Stimulated activated naive CD8-positive, alpha-beta T cell treated with anti-CD3 and anti-CD28 coated beads, Interleukin-15, amount 100 ng/mL, for 72 hours (primary cell): ENCODE measurements at regions not wholly inside any gene's neighbourhood (a gene's known extent, or its start where the extent isn't known, plus 50 kb on each side); places are given as distances from the start of the nearest gene placed in this dataset.
"Not testable (repeated sequence)": the region's sequence is repeated elsewhere in the genome, so short reads cannot be mapped to it uniquely, and the experiment has no call there.

Experiments
- ATAC-seq: fragments of 150-1000 bp; cut with Tn5 transposase; 2 replicates; pipeline ENCODE4 v1.10.0; 2021; ENCODE audit warnings: mild to moderate bottlenecking, moderate library complexity
- DNase-seq, 2 donors: peaks; one replicate each; pipeline ENCODE4 v3.0.0; 2021 to 2022
- H3K27ac Mint-ChIP-seq, 2 donors: one replicate each; pipeline ENCODE4 v1.8.0; 2022; ENCODE audit warnings: mild to moderate bottlenecking in 2 of 2, mixed read lengths in 2 of 2, moderate library complexity in 2 of 2
- H3K27me3 Mint-ChIP-seq: one replicate; pipeline ENCODE4 v1.8.0; 2022; ENCODE audit warnings: mixed read lengths
- H3K4me1 Mint-ChIP-seq: one replicate; pipeline ENCODE4 v1.8.0; 2022; ENCODE audit warnings: mild to moderate bottlenecking, mixed read lengths
- H3K4me3 Mint-ChIP-seq, 2 donors: one replicate each; pipeline ENCODE4 v1.8.0; 2022; ENCODE audit warnings: mild to moderate bottlenecking in 2 of 2, mixed read lengths in 2 of 2, moderate library complexity in 1 of 2
- H3K9me3 Mint-ChIP-seq, 2 donors: one replicate each; pipeline ENCODE4 v1.8.0; 2022; ENCODE audit warnings: mixed read lengths in 2 of 2

DNA sequence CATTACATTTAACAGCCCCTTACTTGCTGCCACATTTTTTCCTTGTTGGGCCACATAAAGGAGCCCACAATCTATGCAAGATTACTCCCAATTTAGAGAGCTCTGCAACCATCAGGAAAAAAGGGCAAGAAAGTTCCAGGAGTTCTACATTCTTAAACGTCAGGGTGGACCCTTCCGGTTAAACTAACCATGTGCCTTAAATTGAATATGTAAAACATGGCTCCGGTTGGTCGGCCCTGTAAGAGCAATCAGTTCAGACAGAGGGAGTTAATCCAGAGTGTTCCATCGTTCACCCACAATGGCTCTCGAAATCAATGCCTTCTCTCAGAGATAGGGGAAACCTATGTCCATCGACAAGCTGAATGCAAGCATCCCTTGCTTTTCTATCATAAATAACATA, 253.7 kb upstream of the PFKP start:
- Mint-ChIP-seq H3K4me1 (no peaks in the 10 kb centered on the region), H3K27me3 (no peaks in the 10 kb centered on the region), H3K27ac (no peak overlapping the region), H3K9me3 (peaks cover 4 to 12% of the 10 kb centered on the region in 2 donors), H3K4me3 (no peak overlapping the region)
- ATAC-seq (no peak), DNase-seq (no peak)

GRCh38 chr10:2813286-2813685, 254.1 kb upstream of the PFKP start:
- H3K27me3 Mint-ChIP-seq = no peaks in the 10 kb centered on the region
- peaks cover 4 to 14% of the 10 kb centered on the region in 2 donors for H3K9me3 Mint-ChIP-seq
- DNase-seq = no peak
- H3K27ac Mint-ChIP-seq = no peak overlapping the region
- H3K4me1 Mint-ChIP-seq = no peaks in the 10 kb centered on the region
- ATAC-seq = no peak
- no peak overlapping the region for H3K4me3 Mint-ChIP-seq

- no peak for ATAC-seq
- H3K27me3 Mint-ChIP-seq = no peaks in the 10 kb centered on the region
Measured at GRCh38 chr10:2812631-2813030, 254.7 kb upstream of the PFKP start.

GRCh38 chr10:2800178-2800577, 267.2 kb upstream of the PFKP start:
- peaks cover 20% of the 10 kb centered on the region for H3K27me3 Mint-ChIP-seq
- no peak for DNase-seq
- no peak overlapping the region for H3K4me3 Mint-ChIP-seq
- H3K9me3 Mint-ChIP-seq = peaks cover 5 to 8% of the 10 kb centered on the region in 2 donors
- no peak overlapping the region for H3K27ac Mint-ChIP-seq
- no peaks in the 10 kb centered on the region for H3K4me1 Mint-ChIP-seq
- no peak for ATAC-seq

More at GRCh38 chr10:2812631-2813030, 254.7 kb upstream of the PFKP start:
- no peak overlapping the region for H3K4me3 Mint-ChIP-seq
- H3K4me1 Mint-ChIP-seq = no peaks in the 10 kb centered on the region
- DNase-seq = no peak
- H3K27ac Mint-ChIP-seq = no peak overlapping the region
- H3K9me3 Mint-ChIP-seq = peaks cover 4 to 19% of the 10 kb centered on the region in 2 donors

- no peak for DNase-seq
- H3K9me3 Mint-ChIP-seq = peaks cover 7 to 13% of the 10 kb centered on the region in 2 donors
- ATAC-seq = no peak
- peaks cover 18% of the 10 kb centered on the region for H3K27me3 Mint-ChIP-seq
- no peak overlapping the region for H3K4me3 Mint-ChIP-seq
- no peaks in the 10 kb centered on the region for H3K4me1 Mint-ChIP-seq
- no peak overlapping the region for H3K27ac Mint-ChIP-seq
Measured at GRCh38 chr10:2798336-2799022, 268.9 kb upstream of the PFKP start.

DNA sequence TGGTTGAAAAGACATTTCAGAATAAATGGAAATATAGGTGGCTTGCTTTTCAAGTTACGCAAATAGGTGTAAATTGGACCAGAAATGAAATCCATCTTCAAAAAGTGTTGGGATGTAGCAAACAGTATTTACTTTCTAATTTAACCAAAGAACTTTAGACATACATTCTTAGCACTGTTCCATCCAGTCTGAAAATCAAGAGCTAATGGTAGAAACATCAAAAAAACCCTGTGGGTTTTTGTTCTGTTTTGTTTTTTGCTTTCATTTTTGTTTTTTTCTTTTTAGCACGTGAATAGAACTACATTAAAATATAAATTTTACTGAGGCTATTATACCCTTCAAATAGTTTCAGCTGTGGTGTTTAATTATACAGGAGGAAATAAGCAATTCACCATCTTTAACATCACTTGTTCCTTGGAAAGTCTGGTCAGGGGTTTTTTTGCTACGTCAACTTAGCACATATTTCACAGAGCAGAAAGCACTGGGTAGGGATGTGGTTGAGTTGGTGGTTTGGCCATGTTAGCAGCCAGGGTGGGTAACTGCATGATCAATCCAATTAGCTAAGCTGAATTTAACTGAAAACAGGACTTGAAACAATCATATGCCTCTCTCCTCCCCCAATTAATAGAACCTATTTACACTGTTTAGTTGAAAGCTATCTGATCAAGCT, 275.4 kb upstream of the PFKP start:
- peak; percentile 99 for ATAC-seq
- DNase-seq = peak; percentile 20 to 66
- peaks cover 32% of the 10 kb centered on the region for H3K27me3 Mint-ChIP-seq
- H3K4me3 Mint-ChIP-seq = no peak overlapping the region
- H3K27ac Mint-ChIP-seq = peak overlapping the region in 1 of 2 donors; percentile 19
- peaks cover 8 to 12% of the 10 kb centered on the region in 2 donors for H3K9me3 Mint-ChIP-seq
- peaks cover 25% of the 10 kb centered on the region for H3K4me1 Mint-ChIP-seq

DNA sequence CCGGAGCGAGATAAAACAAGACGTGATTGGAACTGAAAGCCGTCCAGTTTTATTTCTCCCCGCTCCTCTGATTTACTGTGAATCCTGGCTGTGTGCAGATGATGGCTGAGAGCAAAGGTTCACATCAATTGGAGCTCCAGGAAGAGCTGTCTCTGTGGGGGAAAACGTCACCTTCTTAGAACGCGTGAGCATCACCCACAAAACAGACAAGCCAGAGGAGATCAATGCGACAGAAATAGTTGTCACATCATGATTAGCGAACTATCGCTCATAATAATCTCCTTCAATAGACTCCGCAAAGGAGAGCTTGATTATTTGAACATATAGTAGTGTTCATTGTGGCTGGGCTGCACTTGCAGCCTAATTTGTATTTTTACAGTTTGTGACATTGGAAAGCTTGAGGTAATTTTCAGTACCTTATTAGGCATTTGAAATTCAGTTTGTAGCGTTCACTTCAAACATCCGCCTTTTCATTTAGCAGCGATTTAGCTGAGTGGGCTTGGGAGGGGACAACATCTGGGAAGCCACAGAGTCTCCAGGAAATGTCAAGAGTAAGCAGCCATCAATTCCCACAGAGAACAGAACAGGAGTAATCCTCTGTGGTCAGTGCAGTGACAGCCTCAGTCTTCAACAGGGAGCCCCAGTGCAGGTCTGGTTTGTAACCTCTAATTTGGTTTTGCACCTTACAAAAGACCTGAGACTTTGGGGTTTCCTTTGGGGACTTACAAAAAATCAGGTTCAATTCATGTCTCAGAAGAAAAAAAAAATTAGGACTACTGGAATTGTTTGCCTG, 276.8 kb upstream of the PFKP start:
- H3K9me3 Mint-ChIP-seq = peaks cover 8 to 12% of the 10 kb centered on the region in 2 donors
- H3K4me1 Mint-ChIP-seq = peaks cover 25% of the 10 kb centered on the region
- no peak overlapping the region for H3K4me3 Mint-ChIP-seq

DNA sequence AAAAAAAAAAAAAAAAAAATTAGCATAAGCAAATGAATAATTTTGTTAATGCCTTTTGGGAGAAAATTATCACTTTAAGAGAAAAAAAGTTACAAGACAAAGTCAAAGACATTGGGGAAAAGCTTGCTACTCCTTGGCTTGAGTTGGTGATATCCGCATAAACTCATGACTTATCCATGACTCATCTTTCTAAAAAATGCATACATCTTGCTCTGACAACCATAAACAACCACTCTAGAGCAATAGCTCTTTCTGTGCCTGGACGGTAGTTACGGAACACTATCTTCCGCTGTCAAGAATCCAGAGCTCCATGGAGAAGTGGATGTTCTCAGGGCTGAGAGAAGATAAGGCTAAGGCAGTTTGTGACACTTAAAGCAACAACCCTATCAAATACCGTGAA, 281.1 kb upstream of the PFKP start:
- Mint-ChIP-seq H3K4me1 (peaks cover 8% of the 10 kb centered on the region), H3K27me3 (peaks cover 33% of the 10 kb centered on the region), H3K4me3 (no peak overlapping the region), H3K9me3 (peaks cover 0 to 11% of the 10 kb centered on the region in 2 donors), H3K27ac (no peak overlapping the region)
- DNase-seq = no peak
- ATAC-seq = no peak

More for the DNA sequence above, 276.8 kb upstream of the PFKP start:
- no peak for ATAC-seq
- H3K27ac Mint-ChIP-seq = no peak overlapping the region
- peaks cover 32% of the 10 kb centered on the region for H3K27me3 Mint-ChIP-seq
- DNase-seq = no peak

DNA sequence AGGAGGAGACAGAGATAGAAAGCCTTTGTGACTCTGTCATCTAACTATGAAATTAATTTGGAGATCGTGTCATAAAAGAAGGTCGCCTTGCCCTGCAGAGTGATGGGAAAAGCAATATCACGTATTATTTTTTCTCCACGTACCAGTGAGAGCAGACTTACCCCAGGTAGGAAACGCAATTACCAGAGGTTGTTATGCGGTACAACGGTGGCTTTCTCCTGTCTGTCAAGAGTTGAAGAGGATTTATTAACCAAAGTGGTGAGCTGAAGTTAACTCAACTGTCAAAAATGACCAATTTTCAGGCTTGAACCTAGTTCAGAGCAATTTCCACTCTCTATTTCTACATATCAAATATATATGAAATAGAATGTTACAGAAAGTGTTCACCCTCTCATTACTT, 282.6 kb upstream of the PFKP start:
- Mint-ChIP-seq H3K4me3 (no peak overlapping the region), H3K27ac (no peak overlapping the region), H3K27me3 (peaks cover 23% of the 10 kb centered on the region), H3K4me1 (no peaks in the 10 kb centered on the region), H3K9me3 (peaks cover 4 to 18% of the 10 kb centered on the region in 2 donors)
- ATAC-seq (no peak), DNase-seq (no peak)

DNA sequence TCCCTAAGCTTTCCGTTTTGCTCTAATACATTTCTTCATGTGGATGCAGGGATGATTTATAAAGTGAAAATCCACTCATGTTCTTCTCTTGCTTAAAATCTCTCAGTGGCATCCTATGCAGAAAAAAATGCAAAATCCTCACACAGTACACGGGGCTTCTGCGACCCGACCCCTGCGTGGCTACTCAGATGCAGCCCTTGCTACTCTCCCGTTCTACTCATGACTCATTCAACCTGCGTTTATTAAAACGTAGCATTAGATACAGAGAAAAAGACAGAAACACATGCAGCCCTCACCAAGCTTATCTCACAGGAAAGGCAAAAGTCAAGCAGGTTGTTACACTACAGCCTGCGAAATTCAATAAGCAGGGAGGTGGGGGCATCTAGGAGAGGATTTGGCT, 284.4 kb upstream of the PFKP start:
- ATAC-seq (no peak), DNase-seq (no peak)
- H3K4me3 Mint-ChIP-seq = no peak overlapping the region
- H3K27ac Mint-ChIP-seq = no peak overlapping the region
- no peaks in the 10 kb centered on the region for H3K4me1 Mint-ChIP-seq
- H3K9me3 Mint-ChIP-seq = peaks cover 4 to 18% of the 10 kb centered on the region in 2 donors
- H3K27me3 Mint-ChIP-seq = peaks cover 21% of the 10 kb centered on the region

DNA sequence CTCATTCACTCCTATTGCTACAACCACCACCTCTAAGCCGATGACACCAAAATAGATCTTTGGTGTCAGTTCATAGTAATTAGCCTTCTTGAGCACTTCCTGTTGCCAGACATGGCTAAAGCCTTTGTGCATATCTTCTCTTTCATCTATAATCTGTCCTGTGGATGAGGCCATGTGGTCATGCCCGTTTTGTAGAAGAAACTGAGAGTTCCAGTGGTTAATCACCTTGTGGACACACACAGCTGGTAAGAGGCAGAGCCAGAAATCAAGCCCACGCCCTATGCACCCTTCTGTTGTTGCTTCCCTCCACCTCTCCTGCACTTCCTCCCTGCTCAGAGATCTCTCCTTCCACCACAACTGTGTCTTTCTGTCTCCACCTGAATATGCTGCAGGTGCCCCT, 285.1 kb upstream of the PFKP start:
- Mint-ChIP-seq H3K27me3 (peaks cover 21% of the 10 kb centered on the region), H3K4me3 (no peak overlapping the region), H3K9me3 (peaks cover 4 to 18% of the 10 kb centered on the region in 2 donors), H3K4me1 (no peaks in the 10 kb centered on the region), H3K27ac (no peak overlapping the region)
- DNase-seq (no peak), ATAC-seq (no peak)

DNA sequence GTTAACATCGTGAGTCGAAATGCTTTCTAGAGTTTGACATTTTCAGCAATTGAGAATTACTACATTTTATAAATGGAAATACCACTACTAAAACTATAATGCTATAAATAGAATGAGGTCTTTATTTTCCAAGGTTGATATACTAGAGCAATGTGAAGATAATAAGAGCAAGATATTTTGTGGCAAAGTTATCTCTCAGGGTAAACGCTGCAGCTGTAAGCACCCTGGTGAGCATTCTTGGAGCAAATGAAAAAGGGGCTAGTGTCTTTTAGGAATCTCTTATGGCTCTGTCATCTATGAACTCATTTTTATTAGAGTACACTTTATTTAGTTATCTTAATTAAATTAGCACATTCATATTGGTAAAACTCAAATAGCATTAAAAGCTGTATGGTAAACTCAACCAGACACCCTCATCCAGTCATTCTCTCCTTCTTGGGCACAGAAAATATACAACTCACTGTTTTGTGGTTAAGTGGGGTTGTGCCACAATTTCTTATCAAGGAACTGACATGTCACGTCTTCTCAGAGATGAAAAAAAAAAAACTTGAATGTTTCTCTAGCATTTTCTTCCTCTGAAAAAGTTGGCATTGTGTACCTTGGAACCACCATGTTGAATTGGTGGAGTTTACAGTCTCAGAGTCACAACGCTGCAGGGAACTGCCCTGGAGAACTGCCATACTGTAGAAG, 289.5 kb upstream of the PFKP start:
- no peak overlapping the region for H3K4me3 Mint-ChIP-seq

GRCh38 chr10:2772816-2773631, 294.3 kb upstream of the PFKP start:
- Mint-ChIP-seq H3K9me3 (no peaks in the 10 kb centered on the region), H3K4me3 (no peak overlapping the region), H3K4me1 (no peaks in the 10 kb centered on the region), H3K27me3 (peaks cover 16% of the 10 kb centered on the region), H3K27ac (no peak overlapping the region)
- DNase-seq (no peak), ATAC-seq (no peak)

More for the DNA sequence above, 289.5 kb upstream of the PFKP start:
- no peaks in the 10 kb centered on the region for H3K4me1 Mint-ChIP-seq
- H3K9me3 Mint-ChIP-seq = peaks cover 4 to 9% of the 10 kb centered on the region in 2 donors
- no peak overlapping the region for H3K27ac Mint-ChIP-seq
- DNase-seq (no peak), ATAC-seq (no peak)
- peaks cover 27% of the 10 kb centered on the region for H3K27me3 Mint-ChIP-seq

DNA sequence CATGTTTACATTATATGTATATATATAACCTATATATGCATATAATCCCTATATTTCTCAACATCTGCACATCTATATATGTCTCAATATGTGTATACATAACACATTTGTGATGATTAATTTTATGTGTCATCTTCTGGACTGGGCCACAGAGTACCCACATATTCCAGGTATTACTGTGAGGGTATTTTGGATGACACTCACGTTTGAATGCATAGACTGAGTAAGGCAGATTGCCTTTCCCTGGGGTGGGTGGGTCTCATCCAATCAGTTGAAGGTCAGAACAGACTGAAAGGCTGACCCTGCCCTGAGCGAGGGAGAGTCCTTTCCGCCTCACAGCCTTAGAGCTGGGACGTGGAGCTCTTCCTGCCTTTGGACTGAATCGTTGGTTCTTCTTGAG, 295.2 kb upstream of the PFKP start:
- no peak overlapping the region for H3K27ac Mint-ChIP-seq
- ATAC-seq (peak; percentile 46), DNase-seq (no peak)
- H3K4me3 Mint-ChIP-seq = no peak overlapping the region
- peaks cover 16% of the 10 kb centered on the region for H3K27me3 Mint-ChIP-seq
- no peaks in the 10 kb centered on the region for H3K9me3 Mint-ChIP-seq
- H3K4me1 Mint-ChIP-seq = no peaks in the 10 kb centered on the region

GRCh38 chr10:2767293-2767692, 300.1 kb upstream of the PFKP start:
- not testable (repeated sequence) for DNase-seq, H3K27ac Mint-ChIP-seq, ATAC-seq, H3K4me1 Mint-ChIP-seq, H3K4me3 Mint-ChIP-seq
- H3K9me3 Mint-ChIP-seq = peaks cover 7 to 13% of the 10 kb centered on the region in 2 donors
- H3K27me3 Mint-ChIP-seq = peaks cover 20% of the 10 kb centered on the region
